HCT116 (cell line): ENCODE measurements at regions not wholly inside any gene's neighbourhood (a gene's known extent, or its start where the extent isn't known, plus 50 kb on each side); places are given as distances from the start of the nearest gene placed in this dataset.

Source experiments
- ATAC-seq: fragments of 200-7000 bp; cut with Tn5 transposase; 2 replicates; pipeline ENCODE4 v1.9.1; 2020; ENCODE audit warnings: mild to moderate bottlenecking, moderate library complexity
- BruUV-seq: library from RNA; stranded (reverse); fragments of 400-500 nt; replicated peaks from 2 replicates; lab custom pipeline; 2021; lab: Mats Ljungman, UMichigan
- CTCF ChIA-PET: fragments of 300-600 bp; sonication (Branson Sonifier 250); formaldehyde crosslinking; loops from one replicate; lab custom pipeline; 2021; ENCODE audit warnings: antibody characterized with exemption; lab: Charles Lee
- POLR2A ChIA-PET: fragments of 300-600, 350-600 bp; sonication (Branson Sonifier 250); formaldehyde crosslinking; loops from one replicate; lab custom pipeline; 2021; ENCODE audit warnings: antibody characterized with exemption; lab: Charles Lee
- RAD21 ChIA-PET, 2 experiments: fragments of 300-600 bp; sonication (Branson Sonifier 250); formaldehyde crosslinking; loops; one replicate each; lab custom pipeline; 2023; ENCODE audit warnings: low total read pairs in 2 of 2; ENCODE audit not compliant: uncharacterized antibody in 2 of 2, unreplicated experiment in 2 of 2, low non-redundant PET in 1 of 2; lab: Charles Lee
- DNase-seq: peaks from one replicate; pipeline ENCODE4 v3.0.0-alpha.2; 2010; ENCODE audit warnings: low read depth, low spot score
- H2AFZ ChIP-seq: fragments of 200-600 bp; shearing (Covaris generic), sonication (generic); 2 replicates; pipeline ENCODE4 v1.6.1; 2017; ENCODE audit warnings: low read depth, mixed run types, mixed read lengths, antibody characterized with exemption, low read length; ENCODE audit not compliant: poor library complexity, severe bottlenecking
- H3K27ac ChIP-seq: 2 replicates; pipeline ENCODE4 v1.5.1; 2012; ENCODE audit warnings: low read depth, low read length
- H3K27me3 ChIP-seq: fragments of 200-600 bp; sonication (generic); 2 replicates; pipeline ENCODE4 v1.6.1; 2016; ENCODE audit warnings: mixed run types, low read length, mixed read lengths; ENCODE audit not compliant: insufficient read depth
- H3K36me3 ChIP-seq, 2 experiments: fragments of 200-500 bp in 1 of 2; fragments of 200-600 bp in 1 of 2; sonication (Bioruptor generic) in 1 of 2; sonication (generic) in 1 of 2; 2 replicates each; pipeline versions ENCODE4 v1.5.1 to v1.6.1; 2014 to 2016; ENCODE audit warnings: low read length in 2 of 2, inconsistent platforms in 1 of 2, mixed read lengths in 1 of 2, mixed run types in 1 of 2; ENCODE audit not compliant: insufficient read depth in 2 of 2, control insufficient read depth in 1 of 2
- H3K4me1 ChIP-seq, 2 experiments: fragments of 200-600 bp in 1 of 2; sonication (generic) in 1 of 2; 2 replicates each; pipeline versions ENCODE4 v1.5.1 to v1.6.1; 2012 to 2017; ENCODE audit warnings: low read length in 2 of 2, inconsistent platforms in 1 of 2, mild to moderate bottlenecking in 1 of 2, mixed read lengths in 1 of 2, mixed run types in 1 of 2, moderate library complexity in 1 of 2; ENCODE audit not compliant: insufficient read depth in 2 of 2, control insufficient read depth in 1 of 2
- H3K4me2 ChIP-seq: fragments of 200-600 bp; sonication (generic); 2 replicates; pipeline ENCODE4 v1.6.1; 2017; ENCODE audit warnings: mixed run types, low read length, mixed read lengths
- H3K4me3 ChIP-seq, 2 experiments: fragments of 200-600 bp in 1 of 2; sonication (generic) in 1 of 2; replicated peaks in 1 of 2; 2 replicates each; pipeline ENCODE4 v1.5.1; 2011 to 2016; ENCODE audit warnings: low read length in 2 of 2, control low read depth in 1 of 2, low read depth in 1 of 2, mild to moderate bottlenecking in 1 of 2, mixed read lengths in 1 of 2, mixed run types in 1 of 2
- H3K79me2 ChIP-seq: fragments of 200-600 bp; sonication (generic); 2 replicates; pipeline ENCODE4 v1.6.1; 2017; ENCODE audit warnings: mild to moderate bottlenecking, mixed run types, low read length, moderate library complexity, mixed read lengths; ENCODE audit not compliant: insufficient read depth
- H3K9ac ChIP-seq: fragments of 200-600 bp; sonication (generic); 2 replicates; pipeline ENCODE4 v1.6.1; 2016; ENCODE audit warnings: low read length, mixed read lengths
- H3K9me2 ChIP-seq: fragments of 200-600 bp; sonication (generic), shearing (Covaris generic); 2 replicates; pipeline ENCODE4 v1.6.1; 2017; ENCODE audit warnings: mixed run types, mild to moderate bottlenecking, moderate library complexity; ENCODE audit not compliant: insufficient read depth
- H3K9me3 ChIP-seq, 2 experiments: fragments of 200-500 bp in 1 of 2; fragments of 200-600 bp in 1 of 2; sonication (Bioruptor generic) in 1 of 2; sonication (generic) in 1 of 2; 2 replicates each; pipeline ENCODE4 v1.6.1; 2014 to 2017; ENCODE audit warnings: low read length in 2 of 2, mixed read lengths in 2 of 2, inconsistent platforms in 1 of 2, low read depth in 1 of 2, mild to moderate bottlenecking in 1 of 2, mixed run types in 1 of 2, moderate library complexity in 1 of 2; ENCODE audit not compliant: control insufficient read depth in 1 of 2, insufficient read depth in 1 of 2
- H4K20me1 ChIP-seq: fragments of 200-600 bp; sonication (generic), shearing (Covaris generic); 2 replicates; pipeline ENCODE4 v1.6.1; 2017; ENCODE audit warnings: mixed run types, mild to moderate bottlenecking, moderate library complexity; ENCODE audit not compliant: insufficient read depth
- CBX3 ChIP-seq: IDR thresholded peaks from 2 replicates; pipeline ENCODE4 v1.6.1; 2012; ENCODE audit warnings: low read depth
- CEBPB ChIP-seq: IDR thresholded peaks from 2 replicates; pipeline ENCODE4 v1.6.1; 2012; ENCODE audit warnings: low read depth
- ELF1 ChIP-seq: IDR thresholded peaks from 2 replicates; pipeline ENCODE4 v1.6.1; 2012; ENCODE audit warnings: low read depth, borderline replicate concordance
- EZH2 ChIP-seq: fragments of 200-600 bp; sonication (generic); IDR thresholded peaks from 2 replicates; pipeline ENCODE4 v1.6.1; 2017; ENCODE audit warnings: antibody characterized with exemption, mixed run types
- EZH2phosphoT487 ChIP-seq: fragments of 200-600 bp; IDR thresholded peaks from 2 replicates; pipeline ENCODE4 v1.6.1; 2018; ENCODE audit warnings: antibody characterized with exemption, borderline replicate concordance
- FOSL1 ChIP-seq: IDR thresholded peaks from 2 replicates; pipeline ENCODE4 v1.6.1; 2012; ENCODE audit warnings: low read depth
- POLR2A ChIP-seq: IDR thresholded peaks from 2 replicates; pipeline ENCODE4 v1.7.0; 2011; ENCODE audit warnings: borderline replicate concordance; ENCODE audit not compliant: insufficient read depth, insufficient read length; ENCODE audit errors: extremely low read depth
- RAD21 ChIP-seq: IDR thresholded peaks from 2 replicates; pipeline ENCODE4 v1.6.1; 2012; ENCODE audit warnings: low read depth, mild to moderate bottlenecking
- SIN3A ChIP-seq: IDR thresholded peaks from 2 replicates; pipeline ENCODE4 v1.6.1; 2012; ENCODE audit warnings: low read depth
- SP1 ChIP-seq: IDR thresholded peaks from 2 replicates; pipeline ENCODE4 v1.6.1; 2012; ENCODE audit warnings: low read depth
- SRF ChIP-seq: IDR thresholded peaks from 2 replicates; pipeline ENCODE4 v1.6.1; 2012; ENCODE audit warnings: low read depth
- TCF7L2 ChIP-seq: IDR thresholded peaks from 2 replicates; pipeline ENCODE4 v1.7.0; 2011; ENCODE audit warnings: borderline replicate concordance, inconsistent platforms; ENCODE audit not compliant: insufficient read depth, insufficient read length; ENCODE audit errors: extremely low read depth
- ZFX ChIP-seq: fragments of 450-650 bp; IDR thresholded peaks from 2 replicates; pipeline ENCODE4 v1.6.1; 2017
- ZNF274 ChIP-seq: fragments of 200-500 bp; sonication (Bioruptor generic); IDR thresholded peaks from 2 replicates; pipeline ENCODE4 v1.6.1; 2014; ENCODE audit warnings: mild to moderate bottlenecking, low read depth, low read length, inconsistent platforms
- intact Hi-C: fragments of 100-400 bp; cut with micrococcal nuclease; formaldehyde crosslinking; loops from 2 replicates; pipeline ENCODE4 v1.10.0; 2022
- TF ChIP-seq, protein P1 (sequence below): IDR thresholded peaks from 2 replicates; pipeline ENCODE4 v1.6.1; 2012
- TF ChIP-seq, protein P2 (sequence below), 3 experiments: fragments of 200-600 bp in 1 of 3; sonication (generic) in 1 of 3; IDR thresholded peaks in 2 of 3; conservative IDR thresholded peaks in 1 of 3; 2 replicates each; pipeline ENCODE4 v1.5.1; 2012 to 2017; ENCODE audit warnings: low read depth in 2 of 3, low read length in 2 of 3, antibody characterized with exemption in 1 of 3, borderline replicate concordance in 1 of 3, control low read depth in 1 of 3, mild to moderate bottlenecking in 1 of 3, mixed read lengths in 1 of 3, mixed run types in 1 of 3, moderate library complexity in 1 of 3; ENCODE audit not compliant: insufficient read depth in 1 of 3
- TF ChIP-seq, protein P3 (sequence below): IDR thresholded peaks from 2 replicates; pipeline ENCODE4 v1.6.1; 2012
- TF ChIP-seq, protein P4 (sequence below): IDR thresholded peaks from 2 replicates; pipeline ENCODE4 v1.6.1; 2011; ENCODE audit warnings: mild to moderate bottlenecking, low read length, moderate library complexity; ENCODE audit not compliant: insufficient replicate concordance; ENCODE audit errors: extremely low read depth

DNA sequence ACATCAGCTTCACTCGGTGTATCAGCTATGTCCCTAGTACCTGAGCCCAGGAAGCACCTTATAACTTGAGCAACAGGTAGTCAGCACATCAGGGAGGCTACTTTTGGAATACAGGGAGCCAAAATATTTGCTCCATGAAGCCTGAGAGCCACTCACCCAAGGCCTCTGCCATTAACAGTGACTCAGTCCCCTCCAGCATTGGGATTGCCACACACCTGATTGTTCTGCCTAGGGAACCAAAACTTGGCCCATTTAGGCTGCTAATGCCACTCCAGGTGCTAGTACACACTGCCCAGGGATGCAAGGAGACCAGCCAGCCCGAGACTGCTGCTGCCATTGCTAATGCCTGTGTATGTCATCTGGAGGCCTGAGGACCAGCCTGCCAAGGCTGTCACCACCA lies 773.6 kb upstream of the TENM4 start:
- no TSS peak for BruUV-seq
- POLR2A ChIA-PET: no interaction called here
- Histone ChIP-seq H3K4me2 (no peak overlapping the region), H3K4me3 (no peak overlapping the region), H3K9me3 (peaks cover 9 to 13% of the 10 kb centered on the region in 2 experiments; a peak in 2 of 4 replicates), H3K27me3 (no peaks in the 10 kb centered on the region), H2AFZ (no peak overlapping the region), H3K27ac (no peak overlapping the region), H3K9me2 (no peaks in the 10 kb centered on the region), H3K4me1 (no peaks in the 10 kb centered on the region), H4K20me1 (no peaks in the 10 kb centered on the region), H3K36me3 (no peaks in the 10 kb centered on the region), H3K79me2 (no peaks in the 10 kb centered on the region), H3K9ac (no peak overlapping the region)
- RAD21 ChIA-PET: no interaction called here
- DNase-seq (no peak), ATAC-seq (no peak)
- CTCF ChIA-PET: no interaction called here
- intact Hi-C loops: no loop called here
- no peak for TF ChIP-seq FOSL1
- no peak for TF ChIP-seq SP1
- TF ChIP-seq EZH2phosphoT487: no peak
- TF ChIP-seq, protein P1, sequence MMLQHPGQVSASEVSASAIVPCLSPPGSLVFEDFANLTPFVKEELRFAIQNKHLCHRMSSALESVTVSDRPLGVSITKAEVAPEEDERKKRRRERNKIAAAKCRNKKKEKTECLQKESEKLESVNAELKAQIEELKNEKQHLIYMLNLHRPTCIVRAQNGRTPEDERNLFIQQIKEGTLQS: no peak

DNA sequence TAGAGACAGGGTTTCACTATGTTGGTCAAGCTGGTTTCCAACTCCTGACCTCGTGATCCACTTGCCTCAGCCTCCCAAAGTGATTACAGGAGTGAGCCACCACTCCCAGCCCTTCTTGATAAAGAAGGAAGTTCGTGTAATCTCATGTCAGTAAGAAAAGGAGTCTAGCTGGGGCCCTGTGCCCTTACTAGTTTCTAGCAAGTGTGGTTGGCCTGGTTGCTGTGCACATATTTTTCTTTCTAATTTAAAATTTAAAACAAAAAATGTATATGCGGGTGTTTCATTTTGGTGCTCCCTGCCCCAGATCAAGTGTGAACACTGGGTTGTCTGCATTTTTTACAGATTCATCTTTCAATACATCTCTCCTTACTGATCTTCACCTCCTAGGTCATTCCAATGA lies 770.8 kb upstream of the TENM4 start:
- ATAC-seq: no peak
- RAD21 ChIA-PET: no interaction called here
- peaks cover 12 to 13% of the 10 kb centered on the region in 2 experiments; a peak in 2 of 4 replicates for H3K9me3 ChIP-seq
- POLR2A ChIA-PET: no interaction called here
- CTCF ChIA-PET: no interaction called here
- H3K27me3 ChIP-seq: no peaks in the 10 kb centered on the region
- no peak overlapping the region for H3K4me3 ChIP-seq
- H3K36me3 ChIP-seq: no peaks in the 10 kb centered on the region
- H3K4me2 ChIP-seq: no peak overlapping the region
- no peaks in the 10 kb centered on the region for H4K20me1 ChIP-seq
- H3K4me1 ChIP-seq: no peaks in the 10 kb centered on the region
- no peak overlapping the region for H3K27ac ChIP-seq
- H3K9ac ChIP-seq: no peak overlapping the region
- BruUV-seq: no TSS peak
- H3K9me2 ChIP-seq: no peaks in the 10 kb centered on the region
- no peak for DNase-seq
- H2AFZ ChIP-seq: no peak overlapping the region
- no peaks in the 10 kb centered on the region for H3K79me2 ChIP-seq
- intact Hi-C loops: no loop called here
- TF ChIP-seq CBX3 (no peak), SRF (no peak), POLR2A (no peak), ZNF274 (no peak), RAD21 (no peak), SP1 (no peak), ZFX (no peak), EZH2 (no peak), CEBPB (no peak), ELF1 (no peak), SIN3A (no peak), TCF7L2 (no peak)
- TF ChIP-seq, protein P1: no peak
- TF ChIP-seq, protein P2, sequence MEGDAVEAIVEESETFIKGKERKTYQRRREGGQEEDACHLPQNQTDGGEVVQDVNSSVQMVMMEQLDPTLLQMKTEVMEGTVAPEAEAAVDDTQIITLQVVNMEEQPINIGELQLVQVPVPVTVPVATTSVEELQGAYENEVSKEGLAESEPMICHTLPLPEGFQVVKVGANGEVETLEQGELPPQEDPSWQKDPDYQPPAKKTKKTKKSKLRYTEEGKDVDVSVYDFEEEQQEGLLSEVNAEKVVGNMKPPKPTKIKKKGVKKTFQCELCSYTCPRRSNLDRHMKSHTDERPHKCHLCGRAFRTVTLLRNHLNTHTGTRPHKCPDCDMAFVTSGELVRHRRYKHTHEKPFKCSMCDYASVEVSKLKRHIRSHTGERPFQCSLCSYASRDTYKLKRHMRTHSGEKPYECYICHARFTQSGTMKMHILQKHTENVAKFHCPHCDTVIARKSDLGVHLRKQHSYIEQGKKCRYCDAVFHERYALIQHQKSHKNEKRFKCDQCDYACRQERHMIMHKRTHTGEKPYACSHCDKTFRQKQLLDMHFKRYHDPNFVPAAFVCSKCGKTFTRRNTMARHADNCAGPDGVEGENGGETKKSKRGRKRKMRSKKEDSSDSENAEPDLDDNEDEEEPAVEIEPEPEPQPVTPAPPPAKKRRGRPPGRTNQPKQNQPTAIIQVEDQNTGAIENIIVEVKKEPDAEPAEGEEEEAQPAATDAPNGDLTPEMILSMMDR (IDR thresholded peaks at IDR 0.05 in 2 of 3, conservative IDR thresholded peaks at IDR 0.05 in 1 of 3; ENCODE audit: borderline replicate concordance in 1 of 3, insufficient read depth in 1 of 3, low read depth in 2 of 3, low read length in 2 of 3): no peak
- TF ChIP-seq, protein P3, sequence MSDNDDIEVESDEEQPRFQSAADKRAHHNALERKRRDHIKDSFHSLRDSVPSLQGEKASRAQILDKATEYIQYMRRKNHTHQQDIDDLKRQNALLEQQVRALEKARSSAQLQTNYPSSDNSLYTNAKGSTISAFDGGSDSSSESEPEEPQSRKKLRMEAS: no peak
- TF ChIP-seq, protein P4, sequence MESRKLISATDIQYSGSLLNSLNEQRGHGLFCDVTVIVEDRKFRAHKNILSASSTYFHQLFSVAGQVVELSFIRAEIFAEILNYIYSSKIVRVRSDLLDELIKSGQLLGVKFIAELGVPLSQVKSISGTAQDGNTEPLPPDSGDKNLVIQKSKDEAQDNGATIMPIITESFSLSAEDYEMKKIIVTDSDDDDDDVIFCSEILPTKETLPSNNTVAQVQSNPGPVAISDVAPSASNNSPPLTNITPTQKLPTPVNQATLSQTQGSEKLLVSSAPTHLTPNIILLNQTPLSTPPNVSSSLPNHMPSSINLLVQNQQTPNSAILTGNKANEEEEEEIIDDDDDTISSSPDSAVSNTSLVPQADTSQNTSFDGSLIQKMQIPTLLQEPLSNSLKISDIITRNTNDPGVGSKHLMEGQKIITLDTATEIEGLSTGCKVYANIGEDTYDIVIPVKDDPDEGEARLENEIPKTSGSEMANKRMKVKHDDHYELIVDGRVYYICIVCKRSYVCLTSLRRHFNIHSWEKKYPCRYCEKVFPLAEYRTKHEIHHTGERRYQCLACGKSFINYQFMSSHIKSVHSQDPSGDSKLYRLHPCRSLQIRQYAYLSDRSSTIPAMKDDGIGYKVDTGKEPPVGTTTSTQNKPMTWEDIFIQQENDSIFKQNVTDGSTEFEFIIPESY: no peak
